Neural progenitor cell (in vitro differentiated cells): ENCODE measurements at regions not wholly inside any gene's neighbourhood (a gene's known extent, or its start where the extent isn't known, plus 50 kb on each side); places are given as distances from the start of the nearest gene placed in this dataset.

Source experiments
- DNase-seq: peaks from one replicate; pipeline ENCODE4 v3.0.0-alpha.2; 2016; ENCODE audit warnings: low spot score
- H2AFZ ChIP-seq: fragments of 200-600 bp; sonication (generic); replicated peaks from 2 replicates; pipeline ENCODE4 v1.6.1; 2016; ENCODE audit warnings: antibody characterized with exemption
- H3F3A ChIP-seq: fragments of 200-600 bp; sonication (generic); 2 replicates; pipeline ENCODE4 v1.6.1; 2016; ENCODE audit warnings: antibody characterized with exemption, low read depth
- H3K27ac ChIP-seq: fragments of 200-600 bp; sonication (generic); 2 replicates; pipeline ENCODE4 v1.5.1; 2016; ENCODE audit warnings: mild to moderate bottlenecking
- H3K27me3 ChIP-seq: fragments of 200-600 bp; sonication (generic); 2 replicates; pipeline ENCODE4 v1.6.1; 2016; ENCODE audit warnings: mild to moderate bottlenecking, moderate library complexity
- H3K36me3 ChIP-seq: fragments of 200-600 bp; sonication (generic); 2 replicates; pipeline ENCODE4 v1.5.1; 2016
- H3K4me1 ChIP-seq: fragments of 200-600 bp; sonication (generic); 2 replicates; pipeline ENCODE4 v1.6.1; 2016; ENCODE audit warnings: mixed run types
- H3K4me2 ChIP-seq: fragments of 200-600 bp; sonication (generic); 2 replicates; pipeline ENCODE4 v1.6.1; 2016
- H3K4me3 ChIP-seq: fragments of 200-600 bp; sonication (generic); 2 replicates; pipeline ENCODE4 v1.5.1; 2016
- H3K79me2 ChIP-seq: fragments of 200-600 bp; sonication (generic); 2 replicates; pipeline ENCODE4 v1.6.1; 2016; ENCODE audit warnings: low read depth
- H3K9ac ChIP-seq: fragments of 200-600 bp; sonication (generic); 2 replicates; pipeline ENCODE4 v1.6.1; 2016
- H3K9me3 ChIP-seq: fragments of 200-600 bp; sonication (generic); 2 replicates; pipeline ENCODE4 v1.5.1; 2016; ENCODE audit warnings: low read depth
- H4K20me1 ChIP-seq: fragments of 200-600 bp; sonication (generic); 2 replicates; pipeline ENCODE4 v1.6.1; 2016; ENCODE audit warnings: low read depth
- H3K27ac Mint-ChIP-seq: 3 replicates; pipeline ENCODE4 v1.8.0; 2021; ENCODE audit warnings: mixed read lengths
- H3K27me3 Mint-ChIP-seq: 2 replicates; pipeline ENCODE4 v1.8.0; 2022; ENCODE audit warnings: low read depth, mild to moderate bottlenecking, inconsistent platforms, moderate library complexity, mixed read lengths; ENCODE audit not compliant: insufficient read depth
- H3K36me3 Mint-ChIP-seq: 3 replicates; pipeline ENCODE4 v1.8.0; 2021; ENCODE audit warnings: mixed read lengths
- H3K4me1 Mint-ChIP-seq: 3 replicates; pipeline ENCODE4 v1.8.0; 2021; ENCODE audit warnings: mixed read lengths
- H3K4me3 Mint-ChIP-seq: 3 replicates; pipeline ENCODE4 v1.8.0; 2021; ENCODE audit warnings: mild to moderate bottlenecking, moderate library complexity, mixed read lengths
- H3K9me3 Mint-ChIP-seq: 3 replicates; pipeline ENCODE4 v1.8.0; 2020; ENCODE audit warnings: mixed read lengths
- EZH2 ChIP-seq: fragments of 200-600 bp; sonication (generic); IDR thresholded peaks from 2 replicates; pipeline ENCODE4 v1.6.1; 2017; ENCODE audit warnings: antibody characterized with exemption, mild to moderate bottlenecking, moderate library complexity
- EZH2phosphoT487 ChIP-seq: fragments of 200-600 bp; sonication (generic); IDR thresholded peaks from 2 replicates; pipeline ENCODE4 v1.6.1; 2017; ENCODE audit warnings: antibody characterized with exemption
- TF ChIP-seq, protein P1 (sequence below): fragments of 200-600 bp; sonication (generic); IDR thresholded peaks from 2 replicates; pipeline ENCODE4 v1.5.1; 2017; ENCODE audit warnings: antibody characterized with exemption, mild to moderate bottlenecking

DNA sequence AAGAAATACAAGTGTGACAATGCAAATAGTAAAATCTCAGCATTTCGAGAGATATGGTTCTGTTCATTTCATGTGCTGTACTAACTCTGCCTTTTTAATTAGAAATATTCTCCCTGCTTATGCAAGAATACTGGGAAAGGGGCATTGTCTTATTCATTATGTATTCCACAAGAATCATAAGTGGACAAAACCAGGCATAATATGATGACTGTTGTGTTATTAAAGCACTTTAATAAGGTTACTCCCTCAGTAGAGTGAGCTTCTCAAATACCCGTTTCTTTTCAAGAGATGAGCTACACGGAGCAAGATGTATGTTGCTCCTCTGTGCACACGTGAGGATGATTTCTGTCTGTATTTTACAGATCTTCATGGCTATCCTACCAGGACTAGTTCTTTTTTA, 638.7 kb upstream of the FANCL start:
- Histone ChIP-seq H3K79me2 (no peaks in the 10 kb centered on the region), H3K4me1 (peaks cover 4% of the 10 kb centered on the region), H3F3A (no peaks in the 10 kb centered on the region), H3K9ac (no peak overlapping the region), H2AFZ (no peak overlapping the region), H3K4me3 (no peak overlapping the region), H4K20me1 (no peaks in the 10 kb centered on the region), H3K36me3 (no peaks in the 10 kb centered on the region), H3K27me3 (no peaks in the 10 kb centered on the region), H3K4me2 (no peak overlapping the region), H3K9me3 (no peaks in the 10 kb centered on the region), H3K27ac (no peak overlapping the region)
- H3K4me1 Mint-ChIP-seq, result no peaks in the 10 kb centered on the region
- no peaks in the 10 kb centered on the region for H3K9me3 Mint-ChIP-seq
- no peak for TF ChIP-seq EZH2phosphoT487
- TF ChIP-seq, protein P1, sequence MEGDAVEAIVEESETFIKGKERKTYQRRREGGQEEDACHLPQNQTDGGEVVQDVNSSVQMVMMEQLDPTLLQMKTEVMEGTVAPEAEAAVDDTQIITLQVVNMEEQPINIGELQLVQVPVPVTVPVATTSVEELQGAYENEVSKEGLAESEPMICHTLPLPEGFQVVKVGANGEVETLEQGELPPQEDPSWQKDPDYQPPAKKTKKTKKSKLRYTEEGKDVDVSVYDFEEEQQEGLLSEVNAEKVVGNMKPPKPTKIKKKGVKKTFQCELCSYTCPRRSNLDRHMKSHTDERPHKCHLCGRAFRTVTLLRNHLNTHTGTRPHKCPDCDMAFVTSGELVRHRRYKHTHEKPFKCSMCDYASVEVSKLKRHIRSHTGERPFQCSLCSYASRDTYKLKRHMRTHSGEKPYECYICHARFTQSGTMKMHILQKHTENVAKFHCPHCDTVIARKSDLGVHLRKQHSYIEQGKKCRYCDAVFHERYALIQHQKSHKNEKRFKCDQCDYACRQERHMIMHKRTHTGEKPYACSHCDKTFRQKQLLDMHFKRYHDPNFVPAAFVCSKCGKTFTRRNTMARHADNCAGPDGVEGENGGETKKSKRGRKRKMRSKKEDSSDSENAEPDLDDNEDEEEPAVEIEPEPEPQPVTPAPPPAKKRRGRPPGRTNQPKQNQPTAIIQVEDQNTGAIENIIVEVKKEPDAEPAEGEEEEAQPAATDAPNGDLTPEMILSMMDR, result no peak
- no peak for TF ChIP-seq EZH2
- H3K27ac Mint-ChIP-seq, result no peak overlapping the region
- H3K4me3 Mint-ChIP-seq, result no peak overlapping the region
- no peaks in the 10 kb centered on the region for H3K36me3 Mint-ChIP-seq
- DNase-seq, result no peak
- H3K27me3 Mint-ChIP-seq, result no peaks in the 10 kb centered on the region

GRCh38 chr2:58878778-58879177, 637.7 kb upstream of the FANCL start:
- Mint-ChIP-seq H3K27ac (no peak overlapping the region), H3K4me1 (no peaks in the 10 kb centered on the region), H3K27me3 (no peaks in the 10 kb centered on the region), H3K36me3 (no peaks in the 10 kb centered on the region), H3K4me3 (no peak overlapping the region), H3K9me3 (no peaks in the 10 kb centered on the region)
- Histone ChIP-seq H4K20me1 (no peaks in the 10 kb centered on the region), H2AFZ (no peak overlapping the region), H3K9me3 (no peaks in the 10 kb centered on the region), H3K4me1 (peaks cover 4% of the 10 kb centered on the region), H3K4me3 (no peak overlapping the region), H3K79me2 (no peaks in the 10 kb centered on the region), H3F3A (no peaks in the 10 kb centered on the region), H3K27me3 (no peaks in the 10 kb centered on the region), H3K9ac (no peak overlapping the region), H3K36me3 (no peaks in the 10 kb centered on the region), H3K4me2 (no peak overlapping the region), H3K27ac (no peak overlapping the region)
- TF ChIP-seq EZH2phosphoT487, result no peak
- TF ChIP-seq, protein P1, result no peak
- no peak for TF ChIP-seq EZH2
- no peak for DNase-seq

- Histone ChIP-seq H3K36me3 (no peaks in the 10 kb centered on the region), H3K27me3 (no peaks in the 10 kb centered on the region), H3K9me3 (no peaks in the 10 kb centered on the region), H3K79me2 (no peaks in the 10 kb centered on the region), H3K4me2 (no peak overlapping the region), H3K9ac (no peak overlapping the region), H3K27ac (no peak overlapping the region), H3K4me3 (no peak overlapping the region), H2AFZ (no peak overlapping the region), H3K4me1 (peaks cover 4% of the 10 kb centered on the region), H3F3A (no peaks in the 10 kb centered on the region), H4K20me1 (no peaks in the 10 kb centered on the region)
- no peaks in the 10 kb centered on the region for H3K9me3 Mint-ChIP-seq
- no peaks in the 10 kb centered on the region for H3K36me3 Mint-ChIP-seq
- TF ChIP-seq EZH2phosphoT487, result no peak
- TF ChIP-seq, protein P1, result no peak
- no peak for TF ChIP-seq EZH2
- H3K27ac Mint-ChIP-seq, result no peak overlapping the region
- no peaks in the 10 kb centered on the region for H3K4me1 Mint-ChIP-seq
- H3K27me3 Mint-ChIP-seq, result no peaks in the 10 kb centered on the region
- DNase-seq, result no peak
- no peak overlapping the region for H3K4me3 Mint-ChIP-seq
Measured at GRCh38 chr2:58876126-58876525, 635.0 kb upstream of the FANCL start.
